ENCODE measurements at regions not wholly inside any gene's neighbourhood (a gene's known extent, or its start where the extent isn't known, plus 50 kb on each side); places are given as distances from the start of the nearest gene placed in this dataset.

DNA sequence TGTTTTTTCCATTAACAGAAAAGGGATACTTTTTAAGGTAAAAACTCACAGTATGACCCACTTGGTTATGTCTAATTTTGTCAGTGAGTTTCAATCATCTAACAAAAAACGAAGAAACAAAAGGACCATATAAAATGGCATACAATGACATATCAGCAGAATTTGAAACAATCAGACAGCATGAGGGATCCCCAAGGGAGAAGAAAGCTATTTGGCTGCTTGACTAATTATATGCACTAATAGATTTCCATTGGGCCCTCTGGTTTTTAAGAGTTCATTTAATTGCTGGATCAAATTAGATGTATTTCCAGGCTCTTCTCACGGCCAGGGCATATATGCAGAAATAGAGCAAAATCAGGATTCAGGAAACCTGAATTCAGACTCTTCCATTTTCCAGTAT lies 376.4 kb upstream of the GBE1 start:
- Histone ChIP-seq H3K27me3 (replicated peaks; ENCODE audit: insufficient read depth) (no peaks in the 10 kb centered on the region), H3K4me1 (ENCODE audit: insufficient read depth) (no peaks in the 10 kb centered on the region), H2AFZ (no peak overlapping the region), H3K27ac (no peak overlapping the region), H3K9me3 (ENCODE audit: low read depth) (no peaks in the 10 kb centered on the region), H3K36me3 (ENCODE audit: low read depth) (no peaks in the 10 kb centered on the region), H3K4me2 (ENCODE audit: unreplicated experiment) (no peak overlapping the region), H3K9ac (no peak overlapping the region), H3K79me2 (ENCODE audit: insufficient read depth) (no peaks in the 10 kb centered on the region), H4K20me1 (ENCODE audit: insufficient read depth) (no peaks in the 10 kb centered on the region), H3K9me2 (ENCODE audit: insufficient read depth) (no peaks in the 10 kb centered on the region), H3K4me3 (no peak overlapping the region), H3F3A (ENCODE audit: insufficient read depth) (no peaks in the 10 kb centered on the region)
- no peak for DNase-seq
- no peak for TF ChIP-seq EZH2phosphoT487 (IDR thresholded peaks at IDR 0.05; ENCODE audit: insufficient read depth, low read depth)
- TF ChIP-seq EZH2 (IDR thresholded peaks at IDR 0.05; ENCODE audit: insufficient read depth, poor library complexity, severe bottlenecking) = no peak
- in situ Hi-C loops (cut with MboI) = loop anchor here (25.0 kb wide), 1 partner anchor 476 kb away; no protein-coding TSS in a partner anchor
- 37 to 48% methylated on average over 2 of the region's 2 CpGs for WGBS, 2 experiments (ENCODE audit: low coverage in 1 of 2, low lambda C conversion rate in 2 of 2, missing lambda C conversion rate in 2 of 2)

DNA sequence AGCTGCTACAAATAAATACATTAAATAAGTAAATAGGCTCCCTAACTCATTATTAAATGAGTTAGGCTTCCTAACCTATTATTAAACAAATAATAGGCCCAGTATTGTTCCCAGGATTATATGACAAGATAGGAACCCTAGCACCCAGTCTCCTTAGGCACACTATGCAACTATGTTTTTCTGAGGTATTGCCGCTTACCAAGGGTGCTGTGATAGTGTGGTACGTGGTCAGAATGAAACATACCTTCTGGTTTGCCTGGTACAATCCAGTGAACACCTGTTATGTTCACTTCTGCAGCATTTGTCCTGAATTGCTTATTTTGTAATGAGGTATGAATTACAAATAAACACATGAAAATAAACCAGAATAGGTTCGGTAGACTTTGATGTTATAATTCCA lies 375.6 kb upstream of the GBE1 start:
- Histone ChIP-seq H3K79me2 (ENCODE audit: insufficient read depth) (no peaks in the 10 kb centered on the region), H3K36me3 (ENCODE audit: low read depth) (no peaks in the 10 kb centered on the region), H3K9ac (no peak overlapping the region), H4K20me1 (ENCODE audit: insufficient read depth) (no peaks in the 10 kb centered on the region), H3K4me1 (ENCODE audit: insufficient read depth) (no peaks in the 10 kb centered on the region), H3K9me2 (ENCODE audit: insufficient read depth) (no peaks in the 10 kb centered on the region), H3K4me3 (no peak overlapping the region), H2AFZ (no peak overlapping the region), H3F3A (ENCODE audit: insufficient read depth) (no peaks in the 10 kb centered on the region), H3K9me3 (ENCODE audit: low read depth) (no peaks in the 10 kb centered on the region), H3K4me2 (ENCODE audit: unreplicated experiment) (no peak overlapping the region), H3K27me3 (replicated peaks; ENCODE audit: insufficient read depth) (no peaks in the 10 kb centered on the region), H3K27ac (no peak overlapping the region)
- TF ChIP-seq EZH2phosphoT487 (IDR thresholded peaks at IDR 0.05; ENCODE audit: insufficient read depth, low read depth) = no peak
- TF ChIP-seq EZH2 (IDR thresholded peaks at IDR 0.05; ENCODE audit: insufficient read depth, poor library complexity, severe bottlenecking) = no peak
- DNase-seq = no peak
- in situ Hi-C loops (cut with MboI) = loop anchor here (25.0 kb wide), 1 partner anchor 475 kb away; no protein-coding TSS in a partner anchor
- 73 to 85% methylated on average over 3 of the region's 3 CpGs for WGBS, 2 experiments (ENCODE audit: low coverage in 1 of 2, low lambda C conversion rate in 2 of 2, missing lambda C conversion rate in 2 of 2)

DNA sequence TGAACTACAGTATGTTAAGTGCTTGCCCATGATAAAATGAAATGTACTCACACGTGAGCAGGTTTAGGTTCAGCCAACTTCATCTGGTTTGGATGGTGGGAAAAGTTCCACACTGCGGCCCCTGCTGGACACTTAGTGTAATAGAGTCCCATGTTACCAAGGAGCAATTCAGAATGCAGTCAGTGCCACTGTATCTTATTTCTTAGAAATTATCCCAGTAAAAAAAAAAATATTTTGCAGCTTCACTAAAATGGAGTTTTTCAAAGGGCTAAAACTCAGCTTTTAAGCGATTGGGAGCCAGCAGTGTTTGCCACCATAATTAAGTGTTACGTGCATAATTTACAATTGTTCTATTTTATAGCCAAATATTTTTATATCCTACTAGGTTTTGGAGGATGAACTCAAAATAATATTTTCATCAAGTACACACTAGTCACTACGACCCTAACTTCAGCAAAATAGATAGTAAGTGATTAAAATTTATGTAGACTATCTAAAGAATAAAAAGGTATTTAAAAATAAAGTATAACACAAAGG lies 371.7 kb upstream of the GBE1 start:
- H3K4me2 ChIP-seq (ENCODE audit: unreplicated experiment) = no peak overlapping the region
- H3K36me3 ChIP-seq (ENCODE audit: low read depth) = no peaks in the 10 kb centered on the region
- no peak overlapping the region for H2AFZ ChIP-seq
- H3K9me3 ChIP-seq (ENCODE audit: low read depth) = no peaks in the 10 kb centered on the region
- no peak overlapping the region for H3K4me3 ChIP-seq
- in situ Hi-C loops (cut with MboI) = loop anchor here (25.0 kb wide), 1 partner anchor 471 kb away; no protein-coding TSS in a partner anchor
- H3K9me2 ChIP-seq (ENCODE audit: insufficient read depth) = no peaks in the 10 kb centered on the region
- no peaks in the 10 kb centered on the region for H3K79me2 ChIP-seq (ENCODE audit: insufficient read depth)
- 25% methylated on average over 5 of the region's 5 CpGs for WGBS, 2 experiments (ENCODE audit: low coverage in 1 of 2, low lambda C conversion rate in 2 of 2, missing lambda C conversion rate in 2 of 2)
- no peaks in the 10 kb centered on the region for H3F3A ChIP-seq (ENCODE audit: insufficient read depth)
- DNase-seq = peak; percentile 77
- TF ChIP-seq EZH2 (IDR thresholded peaks at IDR 0.05; ENCODE audit: insufficient read depth, poor library complexity, severe bottlenecking) (no peak), EZH2phosphoT487 (IDR thresholded peaks at IDR 0.05; ENCODE audit: insufficient read depth, low read depth) (no peak)
- no peaks in the 10 kb centered on the region for H3K4me1 ChIP-seq (ENCODE audit: insufficient read depth)
- H3K27me3 ChIP-seq (replicated peaks; ENCODE audit: insufficient read depth) = no peaks in the 10 kb centered on the region
- no peak overlapping the region for H3K9ac ChIP-seq
- H4K20me1 ChIP-seq (ENCODE audit: insufficient read depth) = no peaks in the 10 kb centered on the region
- no peak overlapping the region for H3K27ac ChIP-seq

DNA sequence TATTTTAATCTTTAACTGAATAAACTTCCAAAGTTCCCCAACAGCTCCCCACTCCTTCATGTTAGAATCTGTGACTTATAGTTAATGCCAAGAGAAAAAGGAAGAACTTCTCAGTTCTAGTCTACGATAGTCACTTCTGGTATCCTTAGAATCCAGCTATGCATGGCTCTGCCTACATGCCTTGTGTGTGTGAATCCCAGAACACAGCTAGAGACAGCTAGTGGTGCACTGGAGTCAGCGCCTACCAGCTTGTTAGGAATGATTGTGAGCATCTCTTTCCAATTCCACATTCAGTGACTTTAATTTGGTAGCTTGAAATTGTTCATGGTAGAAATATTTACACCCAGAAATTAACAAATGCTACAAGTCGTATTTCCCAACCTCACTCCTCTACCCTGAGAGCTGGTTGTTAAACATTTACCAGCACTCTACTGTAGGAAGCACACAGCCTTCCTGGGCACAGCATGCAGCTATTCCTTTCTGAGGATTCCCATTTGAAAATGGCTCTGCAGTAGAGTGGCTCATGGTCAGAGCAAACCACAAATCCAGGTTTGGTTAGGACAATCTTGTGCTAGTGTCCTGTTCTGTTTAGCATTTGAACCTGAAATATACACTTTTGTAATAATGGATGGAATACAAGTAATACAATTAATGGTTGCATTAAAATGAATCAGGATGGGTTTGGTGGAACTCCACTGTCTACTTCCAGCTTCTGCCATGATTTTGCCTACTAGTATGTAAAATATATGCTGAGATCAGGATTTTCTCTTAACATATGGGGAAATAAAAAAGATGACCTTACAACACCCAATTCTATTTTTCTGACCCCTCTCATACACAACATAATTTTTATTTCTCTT lies 371.0 kb upstream of the GBE1 start:
- Histone ChIP-seq H3K9ac (no peak overlapping the region), H3K9me3 (ENCODE audit: low read depth) (no peaks in the 10 kb centered on the region), H3K79me2 (ENCODE audit: insufficient read depth) (no peaks in the 10 kb centered on the region), H3K9me2 (ENCODE audit: insufficient read depth) (no peaks in the 10 kb centered on the region), H3K4me3 (no peak overlapping the region), H4K20me1 (ENCODE audit: insufficient read depth) (no peaks in the 10 kb centered on the region), H3K4me2 (ENCODE audit: unreplicated experiment) (no peak overlapping the region), H3K4me1 (ENCODE audit: insufficient read depth) (no peaks in the 10 kb centered on the region), H3F3A (ENCODE audit: insufficient read depth) (no peaks in the 10 kb centered on the region), H3K27ac (no peak overlapping the region), H3K36me3 (ENCODE audit: low read depth) (no peaks in the 10 kb centered on the region), H3K27me3 (replicated peaks; ENCODE audit: insufficient read depth) (no peaks in the 10 kb centered on the region), H2AFZ (no peak overlapping the region; the same call in 1 of the 2 replicates)
- no peak for DNase-seq
- in situ Hi-C loops (cut with MboI) = loop anchor here (25.0 kb wide), 1 partner anchor 470 kb away; no protein-coding TSS in a partner anchor
- no peak for TF ChIP-seq EZH2 (IDR thresholded peaks at IDR 0.05; ENCODE audit: insufficient read depth, poor library complexity, severe bottlenecking)
- no peak for TF ChIP-seq EZH2phosphoT487 (IDR thresholded peaks at IDR 0.05; ENCODE audit: insufficient read depth, low read depth)
- 90 to 92% methylated on average over 3 of the region's 3 CpGs for WGBS, 2 experiments (ENCODE audit: low coverage in 1 of 2, low lambda C conversion rate in 2 of 2, missing lambda C conversion rate in 2 of 2)
